HG02763 (cell line): ENCODE measurements at regions not wholly inside any gene's neighbourhood (a gene's known extent, or its start where the extent isn't known, plus 50 kb on each side); places are given as distances from the start of the nearest gene placed in this dataset.

ENCODE experiments used
- ATAC-seq: cut with Tn5 transposase; IDR thresholded peaks from one replicate; pipeline ENCODE4 v1.9.1; 2021; ENCODE audit warnings: mild to moderate bottlenecking, moderate library complexity; ENCODE audit not compliant: unreplicated experiment

GRCh38 chr1:69292833-69293232 is 274.9 kb upstream of the LRRC7 start:
- ATAC-seq, result no peak

DNA sequence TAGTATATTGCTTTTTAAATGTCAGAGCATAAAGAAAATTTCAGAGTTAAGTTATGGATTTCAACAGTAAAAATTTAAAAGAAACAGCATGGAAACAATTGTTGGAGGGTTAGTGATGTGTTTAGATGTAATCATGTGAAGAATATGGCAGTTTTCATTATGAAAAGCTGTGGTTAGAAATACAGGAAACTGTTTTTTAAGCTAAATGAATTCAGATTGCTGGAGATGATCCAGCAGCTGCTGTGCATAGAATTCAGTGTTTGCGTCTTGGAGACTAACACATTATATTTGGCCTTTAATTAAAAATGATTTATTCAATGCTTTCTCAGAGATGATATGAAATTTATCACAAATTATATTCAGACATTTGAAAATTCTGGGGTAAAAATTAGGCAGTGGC is 273.6 kb upstream of the LRRC7 start:
- no peak for ATAC-seq

GRCh38 chr1:69295265-69295664 is 272.5 kb upstream of the LRRC7 start:
- no peak for ATAC-seq

- no peak for ATAC-seq
Measured at GRCh38 chr1:69305621-69306020, 262.1 kb upstream of the LRRC7 start.

DNA sequence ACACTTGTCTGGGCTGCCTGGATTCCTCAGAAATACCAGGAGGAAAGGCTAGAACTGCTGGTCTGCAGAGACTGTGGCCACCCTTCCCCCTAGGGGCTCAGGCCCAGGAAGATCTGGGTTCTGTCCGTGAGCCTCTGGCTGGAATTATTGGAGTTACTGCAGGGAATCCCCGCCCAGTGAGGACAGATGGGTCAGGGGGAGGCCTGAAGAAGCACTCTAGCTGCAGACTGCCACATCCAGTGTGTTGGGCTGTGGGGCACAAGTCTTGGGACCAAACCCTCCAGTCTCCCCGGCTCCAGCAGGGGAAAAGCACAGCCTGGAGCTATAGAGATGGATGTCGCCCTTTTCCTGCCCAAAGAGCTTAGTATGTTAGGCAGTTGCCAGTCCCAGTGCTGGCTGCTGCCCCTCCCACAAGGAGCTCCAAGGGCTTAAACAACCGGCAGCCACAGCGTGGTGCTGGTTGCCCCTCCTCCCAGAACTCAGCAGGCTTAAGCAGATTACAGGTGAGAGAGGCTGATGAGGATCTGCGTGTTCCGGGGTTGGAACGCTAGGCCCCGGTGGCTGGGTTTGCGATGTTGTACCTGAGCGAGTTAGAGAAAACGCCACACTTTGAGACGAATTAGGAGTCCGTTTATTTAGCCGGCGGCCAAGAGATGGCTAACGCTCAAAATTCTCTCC is 255.5 kb upstream of the LRRC7 start:
- ATAC-seq, result no peak

DNA sequence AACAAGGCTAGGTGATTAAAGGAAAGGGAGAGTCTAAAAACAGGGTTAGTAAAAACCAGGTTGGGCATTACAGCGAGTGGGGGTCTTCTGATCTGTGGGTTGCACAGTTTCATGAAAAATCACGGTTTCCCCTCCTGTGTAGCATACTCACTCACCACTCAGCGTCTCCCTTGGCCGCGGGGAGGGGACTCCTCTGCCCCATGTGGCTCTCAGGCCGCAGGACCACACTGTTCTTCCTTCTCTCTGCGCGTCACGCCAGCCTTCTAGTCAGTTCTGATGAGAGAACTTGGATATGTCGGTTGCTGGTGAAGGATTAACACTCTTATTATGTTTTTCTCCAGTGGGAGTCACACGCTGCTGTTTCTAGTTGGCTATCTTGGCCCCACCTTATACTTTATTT is 254.6 kb upstream of the LRRC7 start:
- no peak for ATAC-seq

DNA sequence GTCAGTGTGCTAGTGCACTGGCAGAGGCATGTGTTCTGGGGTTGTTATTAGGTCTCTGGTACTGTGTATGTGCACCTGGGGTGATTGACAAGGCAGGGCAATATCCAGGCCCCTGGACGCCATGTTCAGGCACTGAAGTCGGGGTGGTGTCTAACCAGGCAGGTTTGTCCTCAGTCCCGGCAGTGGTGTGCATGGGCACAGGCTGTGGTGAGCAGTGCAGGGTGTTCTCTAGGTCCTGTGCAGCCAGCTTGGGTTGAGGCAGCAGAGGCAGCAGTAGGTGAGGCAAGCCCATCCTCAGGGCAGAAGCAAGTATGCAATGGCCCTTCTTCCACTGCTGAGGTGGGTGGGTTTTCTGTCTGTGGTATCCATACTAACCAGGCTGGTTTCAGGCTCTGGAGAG is 252.3 kb upstream of the LRRC7 start:
- no peak for ATAC-seq

- no peak for ATAC-seq
Measured at GRCh38 chr1:69315823-69316222, 251.9 kb upstream of the LRRC7 start.

GRCh38 chr1:69319287-69319686 is 248.4 kb upstream of the LRRC7 start:
- no peak for ATAC-seq

GRCh38 chr1:69320757-69321211 is 246.9 kb upstream of the LRRC7 start:
- no peak for ATAC-seq

GRCh38 chr1:69321311-69321710 is 246.4 kb upstream of the LRRC7 start:
- ATAC-seq, result no peak

- no peak for ATAC-seq
Measured at GRCh38 chr1:69328186-69328585, 239.5 kb upstream of the LRRC7 start.

DNA sequence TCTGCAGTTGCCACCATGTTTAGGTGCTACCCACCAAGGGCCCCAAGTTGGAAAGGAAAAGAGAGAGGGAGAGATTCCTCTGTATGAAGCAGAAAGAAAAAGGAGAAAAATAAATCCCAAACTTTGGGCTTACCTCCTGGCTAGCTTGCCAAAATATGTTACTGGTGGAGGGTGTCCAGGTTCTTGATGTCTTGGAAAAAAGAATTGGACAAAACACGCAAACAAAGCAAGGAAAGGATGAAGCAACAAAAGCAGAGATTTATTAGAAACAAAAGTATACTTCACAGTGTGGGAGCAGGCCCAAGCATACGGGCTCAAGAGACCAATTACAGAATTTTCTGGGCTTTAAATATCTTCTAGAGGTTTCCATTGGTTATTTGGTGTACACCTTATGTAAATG is 204.5 kb upstream of the LRRC7 start:
- ATAC-seq, result no peak

GRCh38 chr1:69373520-69373919 is 194.2 kb upstream of the LRRC7 start:
- no peak for ATAC-seq

- no peak for ATAC-seq
Measured at GRCh38 chr1:69376408-69376807, 191.3 kb upstream of the LRRC7 start.

- ATAC-seq, result no peak
Measured at GRCh38 chr1:69377507-69377906, 190.2 kb upstream of the LRRC7 start.

- ATAC-seq, result no peak
Measured at GRCh38 chr1:69388044-69388443, 179.7 kb upstream of the LRRC7 start.

DNA sequence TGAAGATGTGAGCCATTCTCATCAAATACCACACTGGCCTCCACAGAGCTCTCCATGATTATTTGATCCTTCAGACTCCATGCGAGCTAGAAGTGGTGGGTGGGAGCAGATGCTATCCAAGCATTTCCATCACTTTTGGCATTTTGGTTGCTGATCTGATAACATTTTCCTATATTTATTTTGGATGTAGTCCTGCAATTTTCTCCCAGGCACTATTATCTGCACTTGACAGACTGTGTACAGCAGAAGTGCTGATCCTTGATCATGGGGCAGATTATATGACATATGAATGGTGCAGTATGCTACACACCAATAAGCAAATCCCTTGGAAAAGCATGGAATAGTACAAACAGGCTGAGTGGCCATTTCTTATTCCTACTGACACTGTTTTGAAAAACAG is 167.6 kb upstream of the LRRC7 start:
- ATAC-seq, result no peak

GRCh38 chr1:69401879-69402278 is 165.8 kb upstream of the LRRC7 start:
- no peak for ATAC-seq

- no peak for ATAC-seq
Measured at GRCh38 chr1:69403756-69404320, 163.9 kb upstream of the LRRC7 start.

DNA sequence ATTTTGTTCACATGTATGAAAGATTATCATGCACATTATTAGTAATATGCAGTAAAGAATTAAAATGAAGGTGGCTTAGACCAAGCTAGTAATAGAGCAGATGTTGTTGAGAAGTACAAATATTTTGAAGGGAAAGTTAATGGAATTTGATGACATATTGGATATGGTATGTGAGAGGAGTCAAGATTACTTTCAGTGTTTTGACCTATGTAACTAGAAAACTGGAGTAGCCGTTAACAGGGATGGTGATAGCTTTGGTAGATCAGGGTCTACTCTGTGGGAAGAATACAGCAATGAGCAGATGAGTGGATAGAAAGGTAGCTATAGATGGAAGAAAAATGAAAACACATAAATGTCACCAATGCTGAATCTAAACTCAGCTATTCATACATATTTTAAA is 163.2 kb upstream of the LRRC7 start:
- no peak for ATAC-seq

DNA sequence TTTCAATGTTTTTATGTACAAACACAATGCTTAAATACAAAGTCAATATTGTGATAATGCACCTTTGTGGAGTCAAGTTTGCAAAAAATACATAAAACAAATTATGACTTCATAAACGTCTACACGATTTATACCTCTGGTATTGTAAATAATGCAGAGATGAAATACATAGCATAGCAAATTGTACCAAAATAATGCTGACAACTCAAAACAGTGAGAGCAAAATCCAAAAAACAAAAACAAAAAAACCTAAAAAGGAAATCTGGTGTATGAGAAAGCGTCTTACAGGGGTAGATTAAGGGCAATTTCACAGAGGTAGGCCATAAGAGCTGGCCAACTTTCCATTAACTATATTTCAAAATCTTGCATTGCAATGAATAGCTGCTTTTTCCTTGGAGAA is 161.5 kb upstream of the LRRC7 start:
- no peak for ATAC-seq
